ENCODE measurements at regions not wholly inside any gene's neighbourhood (a gene's known extent, or its start where the extent isn't known, plus 50 kb on each side); places are given as distances from the start of the nearest gene placed in this dataset.
"Not testable (repeated sequence)": the region's sequence is repeated elsewhere in the genome, so short reads cannot be mapped to it uniquely, and the experiment has no call there.

DNA sequence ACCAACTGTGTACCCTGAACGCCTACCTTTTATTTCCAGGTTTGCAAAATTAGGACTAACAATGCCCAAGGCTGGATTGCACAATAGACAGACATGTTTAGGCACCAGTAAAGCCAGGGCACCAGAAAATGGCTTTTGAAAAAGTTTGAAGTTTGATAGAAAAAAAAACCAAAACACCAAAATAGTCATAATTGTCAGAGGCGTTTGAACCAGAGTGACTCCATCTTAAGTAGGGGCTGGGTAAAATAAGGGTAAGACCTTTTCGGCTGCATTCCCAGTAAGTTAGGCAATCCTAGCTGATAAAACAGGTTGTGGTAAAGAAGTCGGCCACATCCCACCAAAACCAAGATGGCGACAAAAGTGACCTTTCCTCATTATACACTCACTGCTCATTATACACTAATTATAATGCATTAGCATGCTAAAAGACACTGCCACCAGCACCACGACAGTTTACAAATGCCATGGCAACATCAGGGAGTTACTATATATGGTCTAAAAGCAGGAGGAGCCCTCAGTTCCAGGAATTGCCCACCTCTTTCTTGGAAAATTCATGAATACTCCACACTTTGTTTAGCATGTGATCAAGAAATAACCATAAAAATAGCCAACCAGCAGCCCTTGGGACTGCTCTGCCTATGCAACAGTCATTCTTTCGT is 71.2 kb upstream of the EPCAM start:
- DNase-seq (ENCODE audit: low spot score) (no peak), ATAC-seq (peak; percentile 29)
- intact Hi-C loops (cut with DNase I): no loop called here

DNA sequence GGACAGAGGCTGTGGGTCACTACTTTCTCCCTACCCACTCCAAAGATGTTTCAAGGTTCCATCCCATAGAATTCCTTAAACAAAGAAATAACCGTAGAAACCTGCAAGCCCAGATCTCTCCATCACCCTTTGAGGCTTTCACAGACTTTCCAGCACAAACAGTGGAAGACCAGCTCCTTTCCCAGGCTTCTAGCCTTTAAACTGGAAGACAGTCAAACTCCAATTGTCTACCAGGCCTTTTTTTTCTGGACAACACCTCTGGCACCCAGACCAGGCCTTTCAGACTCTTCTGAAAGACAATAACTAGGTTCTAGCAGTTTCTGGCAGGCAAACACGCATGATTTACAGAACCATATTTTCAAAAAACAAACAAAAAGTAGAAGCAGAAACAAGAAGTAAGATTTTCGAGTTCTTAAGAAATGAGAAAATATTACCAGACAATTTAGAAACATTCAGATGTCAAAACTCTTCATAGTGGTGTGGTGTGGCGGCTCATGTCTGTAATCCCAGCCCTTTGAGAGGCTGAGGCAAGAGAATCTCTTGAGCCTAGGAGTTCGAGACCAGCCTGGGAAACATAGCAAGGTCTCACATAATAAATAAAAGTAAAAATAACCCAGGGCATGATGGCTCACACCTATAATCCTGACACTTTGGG is 73.0 kb upstream of the EPCAM start:
- intact Hi-C loops (cut with DNase I): no loop called here
- DNase-seq (ENCODE audit: low spot score): no peak
- ATAC-seq: no peak

DNA sequence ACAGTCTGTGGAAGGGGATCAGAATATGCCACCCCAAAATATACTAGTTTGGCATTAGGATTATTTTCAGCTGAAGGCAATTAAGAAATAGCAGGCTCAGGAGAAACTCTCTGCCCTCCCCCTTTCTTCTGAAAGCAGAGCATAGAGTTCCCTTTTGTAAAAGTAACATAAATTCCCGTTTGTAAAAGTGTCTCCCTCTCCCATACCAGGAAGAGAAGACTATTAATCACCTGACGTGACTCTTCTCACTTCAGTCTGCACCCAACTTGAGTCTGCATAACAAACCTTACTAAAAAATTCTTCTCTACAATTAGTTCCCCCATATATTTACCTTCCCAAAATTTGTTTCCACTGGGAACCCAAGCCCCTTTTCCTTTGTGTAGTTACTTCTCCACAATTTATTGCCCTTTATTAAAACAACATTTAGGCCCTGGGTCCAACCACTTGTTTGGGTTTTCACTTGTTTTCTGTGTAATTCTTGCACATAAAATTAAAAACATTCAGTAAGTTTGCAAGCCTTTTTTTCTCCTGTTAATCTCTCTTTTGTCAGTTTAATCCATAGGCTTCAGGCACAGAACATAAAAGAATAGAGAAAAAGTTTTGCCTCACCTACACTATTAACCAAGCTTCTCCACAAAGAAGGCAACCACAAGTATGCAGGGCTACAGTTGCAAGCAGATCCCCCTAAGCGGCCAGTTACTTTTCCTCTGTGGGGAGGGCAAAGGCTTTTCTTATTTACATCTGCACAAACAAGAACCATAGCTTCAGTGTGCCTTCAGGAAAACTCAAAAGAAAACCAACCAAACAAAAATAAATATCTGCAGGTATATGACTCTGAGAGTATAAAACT is 73.8 kb upstream of the EPCAM start:
- no peak for ATAC-seq
- DNase-seq (ENCODE audit: low spot score): no peak
- intact Hi-C loops (cut with DNase I): no loop called here

DNA sequence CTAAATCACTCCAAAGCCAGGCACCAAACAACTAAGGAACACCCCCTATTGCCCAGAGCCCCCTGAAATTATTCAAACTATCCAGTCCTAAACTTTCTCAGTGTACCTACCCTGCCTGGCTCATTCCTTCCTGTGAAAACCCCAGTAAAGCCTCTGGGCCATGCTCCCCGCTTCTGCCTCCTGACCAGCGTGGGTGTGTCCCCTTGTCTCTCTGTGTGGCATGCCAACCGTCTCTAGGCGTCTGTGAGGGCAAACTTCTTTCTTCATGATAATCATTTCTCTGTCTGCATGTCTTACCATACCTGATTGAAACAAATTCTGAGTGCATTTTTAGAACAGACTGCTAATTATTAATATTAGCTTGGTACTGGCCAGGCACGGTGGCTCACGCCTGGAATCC is 75.1 kb upstream of the EPCAM start:
- ATAC-seq (no peak), DNase-seq (ENCODE audit: low spot score) (no peak)
- intact Hi-C loops (cut with DNase I): no loop called here

DNA sequence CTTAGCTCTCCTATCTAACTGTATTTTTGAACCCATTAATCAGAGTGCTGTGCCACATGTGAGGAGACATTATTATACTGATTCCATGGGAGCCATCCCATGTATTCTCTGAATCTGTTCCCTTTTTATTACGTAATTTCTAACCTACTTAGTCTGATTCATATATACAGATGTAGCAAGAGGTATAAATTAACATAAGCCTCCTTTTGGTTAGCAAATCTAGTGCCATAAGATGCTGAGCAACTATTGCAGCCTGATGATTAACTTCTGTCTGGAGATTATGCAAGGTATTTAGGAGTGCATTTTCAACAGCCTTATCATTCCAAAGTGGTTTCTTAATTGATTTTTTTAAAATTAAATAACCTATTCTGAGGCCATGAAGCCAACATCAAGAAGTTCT is 80.2 kb upstream of the EPCAM start:
- no peak for ATAC-seq
- DNase-seq (ENCODE audit: low spot score): no peak
- intact Hi-C loops (cut with DNase I): no loop called here

DNA sequence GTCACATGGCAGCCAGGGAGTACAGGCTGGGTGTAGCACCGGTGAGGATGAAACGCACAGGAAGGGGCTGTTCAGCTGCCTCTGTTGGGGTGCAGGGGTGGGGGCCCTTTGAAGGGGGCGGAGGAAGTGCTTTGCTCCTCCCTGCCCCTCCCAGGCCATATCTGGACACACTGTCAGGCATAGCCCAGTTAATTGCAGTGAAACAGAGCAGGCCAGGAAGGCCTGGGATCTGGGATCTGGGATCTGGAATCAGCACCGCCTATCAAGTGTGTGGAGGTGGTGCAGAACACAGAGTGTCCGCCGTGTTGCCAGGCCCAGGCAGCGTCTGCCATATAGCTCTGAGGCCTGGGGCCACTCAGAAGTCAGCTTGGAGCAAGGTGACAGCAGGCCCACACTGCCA is 85.5 kb upstream of the EPCAM start:
- intact Hi-C loops (cut with DNase I): no loop called here
- DNase-seq (ENCODE audit: low spot score) (no peak), ATAC-seq (no peak)

DNA sequence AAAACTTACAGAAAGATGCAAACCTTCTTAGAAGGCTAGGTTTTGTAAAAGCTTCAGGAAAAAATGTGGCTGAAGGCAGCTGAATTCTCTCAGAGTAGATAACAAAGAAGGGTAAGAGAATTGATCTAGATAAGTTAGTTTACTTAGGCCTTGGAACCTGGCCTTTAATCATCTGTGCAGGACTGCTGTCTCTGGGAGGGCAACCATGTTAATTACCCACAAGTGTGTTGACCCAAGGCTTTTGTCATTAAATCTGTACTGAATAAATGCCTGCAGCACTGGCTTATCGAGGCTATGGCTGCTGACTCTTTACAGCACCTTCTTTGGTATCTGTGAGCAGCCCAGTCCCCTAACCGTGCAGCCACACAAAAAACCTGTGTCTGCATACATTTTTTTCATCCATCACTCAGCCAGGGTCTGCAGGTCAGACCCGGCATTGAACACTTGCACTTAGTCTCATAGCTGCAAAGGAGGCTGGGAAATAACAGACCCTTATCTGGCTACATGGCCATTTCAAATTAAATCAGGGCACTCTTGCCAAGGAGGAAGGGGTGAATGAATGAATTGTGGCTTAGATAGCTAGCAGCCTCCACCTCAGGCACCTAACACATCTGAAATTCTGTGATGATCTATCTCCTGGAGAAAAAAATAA is 86.4 kb upstream of the EPCAM start:
- ATAC-seq (no peak), DNase-seq (ENCODE audit: low spot score) (no peak)
- intact Hi-C loops (cut with DNase I): no loop called here

DNA sequence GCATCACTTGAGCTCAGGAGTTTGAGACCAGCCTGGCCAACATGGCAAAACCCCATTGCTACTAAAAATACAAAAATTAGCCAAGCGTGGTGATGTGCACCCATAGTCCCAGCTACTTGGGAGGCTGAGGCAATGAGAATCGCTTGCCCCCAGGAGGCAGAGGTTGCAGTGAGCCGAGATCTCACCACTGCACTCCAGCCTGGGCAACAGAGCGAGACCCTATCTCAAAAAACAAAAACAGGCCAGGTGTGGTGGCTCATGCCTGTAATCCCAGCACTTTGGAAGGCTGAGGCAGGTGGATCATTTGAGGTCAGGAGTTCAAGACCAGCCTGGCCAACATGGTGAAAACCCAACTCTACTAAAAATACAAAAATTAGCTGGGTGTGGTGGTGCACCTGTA is 89.6 kb upstream of the EPCAM start:
- intact Hi-C loops (cut with DNase I); ATAC-seq; DNase-seq (ENCODE audit: low spot score): not testable (repeated sequence)

DNA sequence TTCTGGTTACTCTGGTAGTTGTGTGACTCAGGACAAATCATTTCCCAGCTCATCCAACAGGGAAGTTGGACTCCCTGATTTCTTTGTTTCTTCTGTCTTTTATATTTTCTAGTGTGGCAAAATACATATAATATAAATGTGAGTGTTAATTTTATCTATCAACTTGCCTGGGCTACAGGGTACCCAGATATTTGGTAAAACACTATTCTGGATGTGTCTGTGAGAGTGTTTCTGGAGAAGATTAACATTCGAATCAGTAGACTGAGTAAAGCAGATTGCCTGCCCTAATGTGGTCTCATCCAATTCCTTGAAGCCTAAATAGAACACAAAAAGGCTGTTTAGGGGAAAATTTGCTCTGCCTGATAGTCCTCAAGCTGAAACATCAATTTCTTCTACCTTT is 91.1 kb upstream of the EPCAM start:
- intact Hi-C loops (cut with DNase I): no loop called here
- ATAC-seq (no peak), DNase-seq (ENCODE audit: low spot score) (no peak)

DNA sequence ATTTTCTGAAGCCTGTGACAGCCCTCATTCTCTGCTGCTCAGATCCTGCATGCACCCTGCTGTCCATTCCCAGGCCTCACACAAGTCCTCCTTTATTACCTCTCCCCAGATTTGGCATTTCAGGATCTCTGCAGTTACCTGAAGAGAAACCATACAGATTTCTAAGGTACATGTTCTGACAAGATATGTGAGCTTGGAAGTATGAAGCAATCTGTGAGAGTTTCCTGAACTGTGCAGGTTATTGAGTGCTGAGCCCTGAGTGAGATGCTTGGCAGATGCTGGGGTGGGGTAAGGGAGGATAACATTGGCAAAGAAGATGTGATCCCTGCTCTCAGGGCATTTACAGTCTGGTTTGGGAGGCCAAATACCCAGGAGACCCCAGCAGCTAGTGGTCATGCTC is 91.9 kb upstream of the EPCAM start:
- no peak for ATAC-seq
- DNase-seq (ENCODE audit: low spot score): no peak
- intact Hi-C loops (cut with DNase I): no loop called here

DNA sequence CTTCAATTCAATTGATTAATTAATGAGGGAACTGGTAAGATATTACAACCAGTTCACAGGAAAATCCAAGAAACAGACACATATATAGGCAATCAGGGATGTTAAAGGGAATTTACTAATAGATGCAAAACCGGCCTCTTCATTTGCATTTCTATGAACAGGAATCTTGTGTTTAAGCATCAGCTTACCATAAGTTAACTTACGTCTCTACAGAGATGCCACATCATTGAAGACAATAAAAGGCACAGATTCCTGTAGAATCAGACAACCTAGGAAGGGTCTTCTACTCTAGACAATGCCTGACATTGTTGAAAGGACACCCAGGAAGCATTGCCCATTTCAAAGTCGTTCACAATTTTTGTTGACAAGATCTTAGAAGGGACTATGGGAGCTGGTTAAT is 93.0 kb upstream of the EPCAM start:
- no peak for ATAC-seq
- intact Hi-C loops (cut with DNase I): no loop called here
- no peak for DNase-seq (ENCODE audit: low spot score)

DNA sequence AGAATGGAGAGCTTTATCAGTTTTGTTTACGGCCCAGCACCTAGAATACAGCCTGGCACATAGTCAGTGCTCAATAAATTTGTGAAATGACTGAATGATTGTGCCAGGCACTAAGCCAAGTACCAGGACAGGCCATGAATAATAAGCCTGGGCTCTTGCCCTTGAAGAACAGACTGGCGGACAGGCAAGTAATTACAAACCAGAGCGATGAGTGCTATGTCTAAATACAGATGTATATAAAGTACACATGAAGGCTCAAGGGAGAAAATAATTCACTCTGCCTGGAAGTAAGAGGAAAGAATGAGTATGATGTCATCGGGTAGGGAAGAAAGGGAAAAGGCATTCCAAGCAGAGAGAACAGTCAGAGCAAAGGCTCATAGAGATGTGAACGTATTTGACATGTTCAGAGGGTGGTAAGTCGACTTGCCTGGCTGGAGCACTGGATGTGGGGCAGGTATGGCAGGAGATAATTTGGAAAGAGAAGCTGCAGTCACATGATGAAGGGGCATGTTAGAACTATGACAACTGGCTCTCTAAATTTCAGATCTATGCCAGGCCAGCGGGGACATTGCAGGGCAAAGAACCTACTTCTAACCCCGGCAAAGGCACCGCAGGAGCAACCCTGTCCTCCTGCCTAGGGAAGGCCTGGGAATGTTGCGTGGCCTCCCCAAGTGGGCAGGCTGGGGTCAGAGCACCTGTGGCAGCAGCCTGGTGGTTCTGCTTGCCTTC is 94.9 kb upstream of the EPCAM start:
- intact Hi-C loops (cut with DNase I): no loop called here
- ATAC-seq (peak; percentile 7), DNase-seq (ENCODE audit: low spot score) (no peak)

DNA sequence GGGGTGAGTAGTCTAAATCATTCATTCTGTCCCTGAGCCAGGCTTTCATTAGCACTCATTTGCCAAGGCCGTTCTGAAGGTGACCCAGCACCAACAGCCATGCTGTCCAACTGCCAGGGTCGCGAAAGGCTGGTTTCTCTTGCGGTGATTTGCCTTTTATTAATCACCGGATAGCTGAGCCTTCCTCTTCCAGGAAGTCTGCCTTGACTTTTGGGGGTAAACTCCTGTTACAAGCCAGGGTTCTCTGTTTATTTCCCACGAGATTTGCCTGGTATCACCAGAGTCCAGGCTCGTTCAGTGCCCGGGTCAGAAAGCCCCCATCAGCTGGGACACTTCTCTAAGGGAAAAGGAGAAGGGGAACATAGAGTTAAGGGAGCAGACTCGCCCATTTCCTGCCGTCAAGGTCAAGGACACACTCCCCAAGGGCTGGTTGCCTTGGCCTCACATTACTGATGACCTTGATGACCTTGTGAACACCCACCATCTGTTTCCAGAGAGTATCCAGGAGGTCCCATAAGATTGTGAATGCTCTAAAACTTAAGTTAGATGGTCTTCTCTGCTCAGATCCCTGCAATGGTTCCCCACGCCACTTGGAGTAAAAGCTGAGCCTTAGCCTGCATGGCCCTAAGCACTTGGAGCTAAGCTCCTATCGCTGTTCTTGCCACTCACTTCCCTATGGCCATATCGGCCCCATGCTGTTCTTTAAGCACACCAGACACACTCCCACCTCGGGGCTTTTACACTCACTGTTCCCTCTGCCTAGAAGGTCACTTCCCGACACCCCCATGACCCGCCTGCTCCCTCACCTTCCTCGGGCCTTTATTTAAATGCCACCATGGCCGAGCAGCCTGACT is 96.0 kb upstream of the EPCAM start:
- ATAC-seq (no peak), DNase-seq (ENCODE audit: low spot score) (no peak)
- intact Hi-C loops (cut with DNase I): no loop called here

DNA sequence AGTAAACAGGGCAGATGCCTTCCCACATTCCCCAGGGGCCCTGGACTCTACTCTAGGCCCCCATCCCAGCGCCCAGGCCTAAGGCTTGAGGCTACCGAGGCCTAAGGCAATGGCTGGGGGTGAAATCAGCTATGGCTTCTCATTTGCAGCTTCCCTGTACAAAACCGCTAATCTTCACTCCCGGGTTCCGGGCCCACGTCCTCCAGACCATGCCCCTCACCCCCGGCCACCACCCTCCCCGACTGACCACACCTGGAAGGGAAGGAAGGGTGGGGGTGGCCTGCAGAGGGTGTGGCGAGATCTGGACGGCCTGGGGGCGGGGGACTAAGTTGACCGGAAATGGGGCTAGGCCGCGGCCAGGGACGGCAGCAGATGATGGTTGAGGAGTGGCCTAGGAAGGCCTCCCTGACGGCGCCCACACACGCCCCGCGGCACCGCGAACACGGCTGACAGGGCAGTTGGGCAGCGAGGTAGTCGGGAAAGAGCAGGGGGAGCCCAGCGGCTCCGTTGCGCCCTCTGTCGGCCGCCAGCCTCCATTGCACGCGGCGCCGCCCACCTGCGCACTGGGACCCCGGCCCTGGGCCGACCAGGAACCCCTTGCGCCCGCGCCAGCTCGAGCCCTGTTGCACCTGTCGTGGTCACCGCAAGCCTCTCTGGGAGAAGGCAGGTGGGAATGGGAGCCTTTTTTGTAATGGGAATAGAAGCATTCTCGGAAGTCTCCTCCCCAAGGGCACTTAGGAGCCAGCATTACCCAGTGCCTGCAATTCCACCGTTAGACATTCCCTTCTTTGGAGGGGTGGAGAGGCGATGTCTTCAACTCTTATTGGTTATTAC is 95.9 kb upstream of the CALM2 start:
- peak; percentile 80 for DNase-seq (ENCODE audit: low spot score)
- intact Hi-C loops (cut with DNase I): no loop called here
- ATAC-seq: peak; percentile 80

DNA sequence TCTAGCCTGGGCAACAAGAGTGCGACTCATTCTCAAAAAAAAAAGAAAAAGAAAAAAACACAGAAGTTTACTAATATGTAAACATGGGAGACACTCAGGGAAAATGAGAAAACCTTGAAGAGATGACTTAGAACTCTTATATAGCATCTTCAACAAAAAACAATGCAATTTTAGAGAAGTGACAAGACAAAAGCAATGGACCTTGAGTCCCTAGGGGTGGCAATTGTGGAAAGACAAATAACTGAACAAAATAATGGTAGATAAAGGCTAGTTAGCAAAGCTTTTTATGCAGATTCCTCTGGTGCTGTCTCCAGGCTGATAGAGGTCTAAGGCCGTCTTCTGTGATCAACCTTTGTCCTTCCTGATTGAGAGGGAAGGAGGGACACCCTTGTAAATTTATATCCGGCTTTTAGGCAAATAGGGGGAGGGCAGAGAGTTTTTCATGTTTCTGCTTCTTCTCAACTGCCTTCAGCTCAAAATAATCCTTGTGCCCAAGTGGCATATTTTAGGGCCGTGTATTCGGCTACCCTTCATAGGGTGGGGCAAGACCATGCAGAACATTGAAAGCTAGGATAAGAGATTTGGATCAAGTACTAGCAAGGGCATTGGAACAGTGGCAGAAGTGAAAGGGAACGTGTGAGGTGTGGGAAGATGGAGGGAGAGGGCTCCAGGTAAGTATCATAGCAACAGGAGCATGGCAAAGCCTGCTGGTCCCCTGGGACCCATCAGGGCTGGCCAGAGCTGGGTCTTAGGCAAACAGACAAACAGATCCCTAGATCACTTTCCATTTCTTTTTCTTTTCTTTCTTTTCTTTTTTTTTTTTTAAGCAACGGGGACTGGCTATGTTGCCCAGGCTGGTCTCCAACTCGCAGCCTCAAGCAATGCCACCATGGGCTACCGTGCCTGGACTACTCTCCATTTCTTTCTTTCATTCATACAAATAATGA is 95.0 kb upstream of the CALM2 start:
- intact Hi-C loops (cut with DNase I): no loop called here
- no peak for DNase-seq (ENCODE audit: low spot score)
- ATAC-seq: no peak

DNA sequence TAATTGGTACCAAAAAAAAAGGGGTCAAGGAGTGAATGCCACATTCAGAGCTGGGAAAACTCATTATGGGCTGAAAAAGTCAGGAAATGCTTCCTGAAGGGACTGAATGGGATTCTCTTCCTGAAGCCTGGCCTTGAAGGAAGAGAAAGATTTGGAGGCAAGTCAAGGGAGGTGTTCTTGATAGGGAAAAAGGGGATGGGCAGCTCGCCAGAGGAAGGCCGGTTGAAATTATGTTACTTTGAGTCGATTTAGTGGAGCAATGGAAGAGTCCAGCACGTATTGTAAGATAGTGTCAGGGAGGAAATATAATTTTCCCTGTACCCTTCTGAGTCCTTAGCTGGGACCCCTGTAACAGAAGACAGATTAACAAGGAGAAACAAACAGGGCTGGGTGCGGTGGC is 94.1 kb upstream of the CALM2 start:
- DNase-seq (ENCODE audit: low spot score) (no peak), ATAC-seq (no peak)
- intact Hi-C loops (cut with DNase I): no loop called here
